Astrocyte (in vitro differentiated cells and primary cell): ENCODE measurements at regions not wholly inside any gene's neighbourhood (a gene's known extent, or its start where the extent isn't known, plus 50 kb on each side); places are given as distances from the start of the nearest gene placed in this dataset.

Experiments
- EZH2 ChIP-seq: IDR thresholded peaks from 2 replicates; pipeline ENCODE4 v1.6.1; 2012; ENCODE audit warnings: mild to moderate bottlenecking, low read length, inconsistent platforms; ENCODE audit not compliant: insufficient read depth
- TF ChIP-seq, protein P1 (sequence below): IDR thresholded peaks from 2 replicates; pipeline ENCODE4 v1.5.1; 2011; ENCODE audit warnings: low read depth, mild to moderate bottlenecking, inconsistent platforms, low read length, moderate library complexity; ENCODE audit not compliant: insufficient read depth

DNA sequence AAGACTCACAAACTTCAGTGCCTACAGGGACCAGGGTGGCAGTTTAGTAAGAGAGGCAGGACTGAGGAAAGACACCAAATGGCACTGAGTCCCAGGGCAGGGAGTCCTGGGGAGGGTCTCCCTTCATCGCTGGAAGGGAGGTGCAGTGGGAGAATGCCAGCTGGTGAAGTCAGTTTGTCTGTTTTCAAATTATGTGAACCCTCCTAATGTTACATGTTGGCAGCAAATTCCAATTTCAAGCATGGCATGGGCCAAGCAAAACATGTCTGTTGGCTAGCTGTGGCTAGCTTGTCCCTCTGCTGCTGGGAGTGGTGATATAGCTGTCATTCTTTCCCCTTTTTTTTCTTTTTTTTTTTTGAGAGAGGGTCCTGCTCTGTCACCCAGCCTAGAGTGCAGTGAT, 55.9 kb upstream of the HAAO start:
- TF ChIP-seq EZH2: no peak
- TF ChIP-seq, protein P1, sequence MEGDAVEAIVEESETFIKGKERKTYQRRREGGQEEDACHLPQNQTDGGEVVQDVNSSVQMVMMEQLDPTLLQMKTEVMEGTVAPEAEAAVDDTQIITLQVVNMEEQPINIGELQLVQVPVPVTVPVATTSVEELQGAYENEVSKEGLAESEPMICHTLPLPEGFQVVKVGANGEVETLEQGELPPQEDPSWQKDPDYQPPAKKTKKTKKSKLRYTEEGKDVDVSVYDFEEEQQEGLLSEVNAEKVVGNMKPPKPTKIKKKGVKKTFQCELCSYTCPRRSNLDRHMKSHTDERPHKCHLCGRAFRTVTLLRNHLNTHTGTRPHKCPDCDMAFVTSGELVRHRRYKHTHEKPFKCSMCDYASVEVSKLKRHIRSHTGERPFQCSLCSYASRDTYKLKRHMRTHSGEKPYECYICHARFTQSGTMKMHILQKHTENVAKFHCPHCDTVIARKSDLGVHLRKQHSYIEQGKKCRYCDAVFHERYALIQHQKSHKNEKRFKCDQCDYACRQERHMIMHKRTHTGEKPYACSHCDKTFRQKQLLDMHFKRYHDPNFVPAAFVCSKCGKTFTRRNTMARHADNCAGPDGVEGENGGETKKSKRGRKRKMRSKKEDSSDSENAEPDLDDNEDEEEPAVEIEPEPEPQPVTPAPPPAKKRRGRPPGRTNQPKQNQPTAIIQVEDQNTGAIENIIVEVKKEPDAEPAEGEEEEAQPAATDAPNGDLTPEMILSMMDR: no peak
